RPMI7951 (cell line): ENCODE measurements at regions not wholly inside any gene's neighbourhood (a gene's known extent, or its start where the extent isn't known, plus 50 kb on each side); places are given as distances from the start of the nearest gene placed in this dataset.

ENCODE experiments used
- DNase-seq: peaks from one replicate; pipeline ENCODE4 v3.0.0-alpha.2; 2012; ENCODE audit warnings: low read depth

DNA sequence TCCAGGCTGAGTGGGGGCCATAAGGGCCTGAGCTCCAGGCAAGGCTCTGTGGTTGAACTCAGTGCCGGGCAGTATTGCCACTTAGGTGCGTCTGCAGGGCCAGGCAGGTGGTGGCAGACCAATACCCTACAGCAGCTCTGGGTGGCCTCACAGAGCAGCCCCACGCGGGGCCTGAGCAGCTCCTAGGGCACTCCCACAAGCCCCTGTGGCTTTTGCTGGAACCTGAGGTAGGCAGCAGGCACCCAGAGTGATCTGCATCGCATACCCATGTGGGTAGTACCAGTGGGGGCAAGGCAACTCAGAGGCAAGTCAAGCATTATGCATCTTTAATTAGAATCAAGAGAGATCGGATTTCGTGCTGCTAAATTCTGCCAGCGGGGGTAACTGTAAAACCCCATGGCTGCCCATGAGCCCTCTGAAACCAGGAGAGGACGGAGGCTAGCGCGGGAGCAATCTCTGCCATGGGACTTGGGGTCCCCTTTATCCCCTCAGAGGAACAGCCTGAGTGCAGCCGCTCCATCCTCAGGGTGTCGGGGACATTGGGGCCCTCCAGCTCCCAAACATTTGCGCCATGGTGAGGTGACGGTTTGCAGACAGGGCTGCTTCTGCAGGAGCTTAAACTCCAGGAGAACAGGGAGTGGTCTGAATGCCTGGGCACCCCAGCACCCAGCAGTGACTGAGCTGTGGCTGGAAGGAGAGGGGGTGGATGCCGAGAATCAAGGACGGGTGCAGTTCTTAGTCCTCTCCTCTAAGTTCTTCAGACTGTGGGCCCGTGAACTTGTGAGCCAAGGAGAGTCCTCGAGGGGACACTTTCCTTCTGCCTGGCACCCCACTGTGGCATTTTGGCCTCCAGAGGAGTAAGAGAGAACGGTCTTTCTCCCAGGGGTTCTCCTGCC lies 62.4 kb upstream of the PCSK6 start:
- no peak for DNase-seq

DNA sequence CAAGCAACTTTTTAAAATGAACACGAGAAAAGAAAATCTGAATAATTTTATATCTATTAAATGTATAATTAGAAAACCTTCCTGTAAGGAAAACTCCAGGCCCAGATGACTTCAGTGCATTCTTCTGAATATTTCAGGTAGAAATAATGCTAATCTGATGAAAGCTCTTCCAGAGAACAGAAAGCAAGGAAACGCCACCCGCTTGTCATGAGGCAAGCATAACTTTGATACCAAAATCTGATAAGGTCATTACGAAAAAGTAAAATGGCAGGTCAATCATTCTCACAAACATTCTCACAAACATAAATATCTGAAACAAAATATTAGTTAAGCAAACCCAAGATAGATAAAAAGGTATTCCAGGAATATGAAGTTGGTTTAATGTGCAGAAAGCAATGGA lies 60.6 kb upstream of the PCSK6 start:
- DNase-seq: no peak

DNA sequence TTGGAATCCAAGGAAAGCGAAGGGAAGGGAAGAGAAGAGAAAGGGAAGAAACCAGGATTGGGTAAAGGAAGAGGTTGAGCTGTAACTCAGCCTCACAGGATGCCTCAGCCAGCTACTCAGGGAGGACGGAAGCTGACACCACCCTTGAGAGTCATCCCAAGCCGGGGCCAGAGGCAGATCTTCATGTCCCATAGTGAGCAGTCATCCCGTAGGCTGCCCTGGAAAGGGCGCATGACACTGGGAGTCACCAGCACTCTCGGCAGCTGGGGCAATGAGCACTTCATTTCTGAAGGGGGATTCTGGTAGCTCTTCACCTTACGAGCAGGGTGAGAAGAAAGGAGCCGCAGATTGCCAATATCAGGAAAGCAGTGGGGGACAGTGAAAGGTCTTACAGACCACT lies 60.1 kb upstream of the PCSK6 start:
- no peak for DNase-seq

DNA sequence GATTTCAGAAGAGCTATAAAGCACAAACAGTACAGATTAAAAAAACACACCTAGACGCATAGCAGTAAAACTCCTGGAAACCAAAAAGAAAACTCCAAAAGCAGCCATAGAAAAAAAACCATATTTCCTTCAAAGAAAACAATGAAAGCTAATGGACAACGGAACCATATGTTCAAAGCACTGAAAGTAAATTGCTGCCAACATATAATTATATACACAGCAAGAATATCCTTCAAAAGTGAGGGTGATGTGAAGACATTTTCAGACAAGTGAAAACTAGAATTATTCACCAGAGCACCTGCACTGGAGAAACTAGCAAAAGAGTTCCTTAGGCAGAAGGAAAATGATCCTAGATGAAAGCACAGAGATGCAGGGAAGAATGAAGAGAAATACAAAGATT lies 58.2 kb upstream of the PCSK6 start:
- DNase-seq: no peak

DNA sequence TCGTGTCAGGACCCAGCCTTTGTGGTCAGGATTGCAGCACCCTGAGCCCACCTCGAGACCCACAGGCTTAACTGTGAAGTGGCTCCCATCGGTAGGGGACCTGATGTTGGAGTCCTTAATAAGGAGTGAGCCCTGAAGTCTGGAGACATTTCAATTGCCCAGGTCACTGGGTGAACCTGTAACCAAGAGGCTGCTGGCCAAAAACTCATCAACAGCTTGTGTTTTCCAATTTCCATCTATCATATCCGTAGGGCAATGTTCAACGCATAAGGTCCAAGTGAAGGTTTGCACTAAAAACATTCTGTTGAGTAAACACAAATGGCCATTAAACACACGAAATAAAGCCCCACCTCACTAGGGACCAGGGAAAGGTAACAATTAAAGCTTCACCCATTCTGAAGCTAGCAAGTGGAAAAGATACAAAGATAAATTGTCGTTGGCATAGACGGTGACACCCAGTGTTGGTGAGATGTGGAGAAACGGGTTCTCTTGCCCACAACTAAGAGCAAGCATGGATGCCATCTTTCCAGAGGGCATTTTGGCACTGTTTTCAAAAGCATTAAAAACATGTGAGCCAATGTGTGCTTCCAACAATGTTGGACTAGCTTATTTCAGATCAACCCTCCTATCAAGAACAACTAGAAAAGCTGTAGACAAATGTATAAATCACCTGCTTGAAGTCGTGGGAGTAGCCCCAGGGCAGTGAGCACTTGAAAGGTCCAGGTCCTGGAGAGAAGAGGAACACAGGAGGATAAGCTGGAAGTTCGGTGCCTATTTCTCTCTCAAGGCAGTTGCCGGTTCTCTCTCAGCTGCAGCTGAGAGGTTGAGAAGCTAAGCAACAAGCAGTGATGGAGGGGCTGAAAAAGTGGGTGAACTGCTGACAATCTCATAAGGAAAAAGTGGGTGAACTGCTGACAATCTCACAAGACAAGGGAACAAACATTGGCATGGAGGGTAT lies 56.3 kb upstream of the PCSK6 start:
- DNase-seq: no peak

DNA sequence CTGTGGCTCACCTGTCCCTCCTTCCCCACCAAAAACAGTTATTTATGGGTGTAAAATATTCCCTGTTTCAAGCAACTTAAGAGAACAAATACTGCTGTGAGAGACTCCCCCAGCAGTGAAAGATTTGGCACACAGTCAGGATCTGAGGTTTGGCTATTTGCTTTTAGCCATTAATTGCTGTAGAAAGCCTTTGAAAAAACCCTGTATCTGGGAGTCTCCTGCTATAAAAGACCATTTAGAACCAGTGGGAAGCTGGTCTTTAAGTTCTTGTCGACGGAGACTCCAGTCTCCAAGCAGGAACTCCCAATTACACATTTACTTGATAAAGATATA lies 55.1 kb upstream of the PCSK6 start:
- no peak for DNase-seq

DNA sequence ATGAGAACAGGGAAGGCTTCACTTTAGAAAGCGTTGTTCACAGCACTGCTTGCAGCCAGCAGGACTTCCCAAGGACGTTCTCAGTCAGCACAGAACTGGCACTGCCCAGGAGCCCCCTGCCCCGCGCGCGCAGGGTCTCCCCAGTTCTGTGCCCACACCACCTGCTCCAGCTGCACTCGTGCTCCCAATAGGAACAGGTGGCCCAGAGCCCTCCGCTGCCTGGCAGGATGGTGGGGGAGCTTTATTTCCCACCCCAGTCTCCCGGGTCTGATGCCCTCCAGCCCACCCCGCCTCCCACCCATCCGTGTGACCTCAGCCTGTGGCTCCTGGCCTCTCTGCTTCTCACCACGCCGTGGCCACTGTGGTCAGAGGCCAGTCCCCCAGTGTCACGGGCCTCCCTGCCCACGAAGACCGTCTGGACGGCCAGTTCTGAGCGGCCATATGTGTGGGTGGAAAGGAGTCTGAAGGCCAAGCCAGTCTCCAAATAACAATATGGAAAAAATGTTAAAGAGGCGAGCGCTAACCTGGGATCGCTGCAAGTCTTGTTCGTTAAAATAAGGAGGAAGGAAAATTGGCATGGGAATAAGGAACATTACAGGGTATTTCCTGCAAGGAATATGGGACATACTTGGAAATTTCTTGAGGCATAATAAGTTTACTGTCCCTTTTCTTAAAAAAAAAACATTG lies 54.6 kb upstream of the PCSK6 start:
- DNase-seq: no peak

DNA sequence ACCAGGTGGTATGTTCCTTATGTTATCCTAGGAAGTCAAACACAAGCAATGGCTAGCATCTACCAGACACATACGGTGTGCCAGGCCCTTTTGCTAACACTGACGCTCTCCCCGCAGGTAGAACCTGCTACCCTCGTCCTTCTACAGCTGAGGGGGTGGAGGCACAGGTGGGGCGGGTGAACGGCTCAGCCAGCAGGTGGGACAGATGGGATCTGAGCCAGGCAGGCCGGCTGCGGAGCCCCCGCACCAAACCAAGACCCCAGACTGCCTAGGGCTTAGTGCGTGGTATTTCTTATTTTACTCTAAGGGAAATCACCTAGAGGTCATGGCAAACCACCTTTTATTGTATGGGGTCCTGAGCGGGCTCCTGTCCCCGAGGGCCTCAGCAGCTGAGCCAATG lies 53.9 kb upstream of the PCSK6 start:
- no peak for DNase-seq

DNA sequence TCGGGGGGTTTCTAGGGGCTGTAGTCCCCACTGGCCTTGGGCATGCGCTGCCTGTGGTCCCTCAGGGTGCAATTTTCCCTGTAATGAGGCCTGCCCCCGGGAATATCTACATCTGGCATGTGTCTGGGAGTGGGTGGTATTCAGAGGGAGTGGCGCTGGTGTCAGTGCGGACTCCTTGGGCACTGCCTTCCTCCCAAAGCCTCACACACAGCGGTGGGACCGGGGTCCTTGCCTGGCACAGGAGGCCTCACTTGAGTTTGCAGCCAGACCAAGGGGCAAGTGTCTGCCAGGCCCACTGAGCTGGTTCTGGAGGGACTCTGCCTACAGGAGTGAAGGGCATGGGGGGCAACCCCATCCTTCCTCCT lies 53.5 kb upstream of the PCSK6 start:
- no peak for DNase-seq

DNA sequence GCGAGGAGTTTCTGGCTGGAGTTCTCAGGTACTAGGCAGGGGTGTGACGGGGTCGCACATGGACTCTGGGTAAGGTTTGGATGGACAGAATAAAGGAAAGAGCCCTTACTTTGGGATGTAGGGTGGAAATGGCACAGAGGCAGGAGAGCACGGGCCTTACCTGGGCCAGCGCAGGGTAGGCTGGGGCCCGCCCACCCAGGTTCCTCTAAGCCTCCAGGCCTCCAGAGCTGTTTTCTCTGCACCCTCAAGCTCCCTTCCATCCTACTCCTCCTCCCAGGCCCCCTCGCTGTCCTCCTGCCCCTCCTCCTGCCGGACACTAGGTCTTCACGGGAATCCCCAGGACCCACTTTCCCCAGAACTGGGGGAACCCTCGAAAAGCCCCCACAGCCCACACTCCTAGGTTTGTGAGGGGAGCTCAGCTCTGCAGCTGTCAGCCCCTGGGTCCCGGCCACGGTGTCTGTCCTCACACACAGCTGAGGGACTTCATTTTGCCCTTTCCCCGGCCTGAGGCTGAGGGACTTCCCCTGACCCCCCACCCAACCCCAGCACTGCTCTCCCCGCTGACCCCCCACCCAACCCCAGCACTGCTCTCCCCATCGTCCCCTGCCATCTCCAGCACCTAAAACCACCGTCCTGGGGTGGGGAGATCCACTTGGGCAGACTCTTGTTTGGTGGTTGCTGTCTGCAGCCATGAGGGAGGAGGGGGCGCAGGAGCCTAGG lies 53.0 kb upstream of the PCSK6 start:
- no peak for DNase-seq

DNA sequence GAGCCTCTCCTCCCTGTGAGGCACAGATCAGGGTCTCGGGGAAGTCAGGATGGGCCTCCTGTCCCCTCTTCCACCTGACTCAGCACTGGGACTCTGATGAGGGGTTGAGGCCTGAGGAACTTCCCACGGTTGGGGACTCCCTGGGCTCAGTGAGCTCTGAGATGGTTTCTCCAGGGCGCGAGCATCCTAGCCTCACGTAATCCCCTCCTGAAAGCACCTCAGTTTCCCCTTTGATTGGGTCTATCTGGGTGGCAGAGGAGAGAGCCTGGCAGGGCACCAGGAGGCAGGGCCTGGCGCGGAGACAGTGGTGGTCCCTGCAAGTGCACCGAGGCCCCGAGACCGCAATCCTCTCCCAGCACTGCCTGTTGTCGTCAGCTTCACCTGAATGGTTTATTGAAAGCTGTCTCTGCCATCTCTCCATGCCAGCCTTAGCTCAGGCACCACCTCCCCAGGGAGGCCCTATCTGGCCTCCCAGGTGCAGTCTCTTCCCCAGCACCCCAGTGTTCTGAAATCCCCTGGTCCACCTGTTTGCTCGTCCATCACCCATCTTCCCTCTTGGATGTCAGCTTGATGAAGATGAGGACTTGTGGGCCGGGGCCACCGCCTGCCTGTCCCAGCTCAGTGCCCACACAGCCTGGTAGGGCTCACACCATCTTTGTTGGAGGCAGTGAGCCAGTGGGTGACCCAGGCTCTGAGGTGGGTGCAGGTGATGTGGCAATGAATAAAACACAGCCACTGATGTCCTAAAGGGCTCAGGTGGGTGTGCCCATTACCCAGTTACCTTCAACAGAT lies 52.2 kb upstream of the PCSK6 start:
- no peak for DNase-seq

DNA sequence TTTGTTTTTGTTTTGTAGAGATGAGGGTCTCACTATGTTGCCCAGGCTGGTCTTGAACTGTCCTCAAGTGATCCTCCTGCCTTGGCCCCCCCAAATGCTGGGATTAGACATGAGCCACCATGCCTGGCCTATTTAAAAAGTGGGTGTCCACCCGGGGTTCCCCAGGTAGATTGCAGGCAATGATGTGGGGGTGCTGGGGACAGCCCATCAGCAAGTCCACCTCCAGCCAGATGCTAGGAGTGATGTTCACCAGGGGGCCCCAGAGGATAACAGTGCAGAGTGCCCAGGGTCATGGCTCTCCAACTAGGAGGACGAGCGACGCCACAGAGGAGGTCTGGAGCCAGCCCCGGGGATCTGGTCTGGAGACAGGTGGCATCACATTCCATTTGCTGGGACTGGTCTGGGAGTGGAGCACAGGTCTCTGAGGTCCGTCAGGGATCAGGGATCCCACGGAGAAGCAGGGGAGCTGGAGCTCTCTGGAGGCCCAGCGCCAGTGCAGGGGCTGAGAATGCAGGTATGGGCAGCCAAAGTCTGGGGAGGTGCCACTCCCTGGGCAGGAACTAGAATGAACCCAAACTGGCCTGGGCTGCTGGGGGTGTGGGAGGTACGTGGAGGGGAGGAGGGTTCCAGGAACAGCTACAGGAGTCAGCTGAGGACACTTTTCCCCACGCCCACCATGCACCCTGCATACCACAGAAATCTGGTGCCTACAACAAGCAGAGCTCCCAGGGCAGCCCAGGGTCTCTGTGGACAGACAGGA lies 51.2 kb upstream of the PCSK6 start:
- peak; percentile 15 for DNase-seq

DNA sequence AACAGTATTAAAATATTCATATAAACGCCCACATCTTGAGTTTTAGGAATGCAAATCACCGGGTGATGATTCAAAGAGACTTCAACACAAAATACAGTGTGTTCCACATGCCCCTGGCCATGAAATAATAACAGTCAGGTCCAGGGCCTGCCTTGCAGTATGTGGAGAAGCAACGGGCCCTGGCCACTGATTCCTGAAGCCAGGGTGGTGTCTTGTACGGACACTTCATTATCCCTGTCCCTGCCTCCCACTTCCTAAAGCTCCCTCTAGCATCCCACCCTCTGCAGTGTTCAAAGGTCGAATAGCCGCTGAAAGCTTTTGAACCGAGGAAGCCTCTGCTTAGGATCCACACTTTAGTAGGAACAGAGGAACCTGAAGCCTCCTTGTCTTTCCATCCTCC lies 50.4 kb upstream of the PCSK6 start:
- no peak for DNase-seq

DNA sequence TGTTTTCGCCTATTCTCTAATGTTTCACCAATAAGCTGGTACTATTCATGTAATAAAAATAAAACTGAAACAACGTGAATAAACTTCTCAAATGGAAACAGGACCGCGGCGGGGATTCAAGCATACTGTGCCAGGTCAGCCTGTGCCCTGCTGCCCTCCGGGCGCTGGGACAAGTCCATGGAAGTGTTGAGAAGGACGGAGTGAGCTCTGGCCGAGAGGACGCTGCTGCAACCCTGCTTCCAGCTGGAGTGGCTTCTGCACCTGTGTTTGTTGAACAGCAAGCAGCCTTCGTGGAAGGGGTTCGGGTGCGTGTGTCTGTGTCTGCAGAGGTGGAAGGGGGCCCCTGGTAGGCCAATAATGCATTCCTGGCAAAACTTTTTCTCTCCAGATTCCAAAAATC lies 50.0 kb upstream of the PCSK6 start:
- no peak for DNase-seq
